ENCODE measurements at regions not wholly inside any gene's neighbourhood (a gene's known extent, or its start where the extent isn't known, plus 50 kb on each side); places are given as distances from the start of the nearest gene placed in this dataset. TPM values are rescaled to one million over a fixed set of nuclear protein-coding genes. Genes with fewer than 3 reads are reported as not detected.

DNA sequence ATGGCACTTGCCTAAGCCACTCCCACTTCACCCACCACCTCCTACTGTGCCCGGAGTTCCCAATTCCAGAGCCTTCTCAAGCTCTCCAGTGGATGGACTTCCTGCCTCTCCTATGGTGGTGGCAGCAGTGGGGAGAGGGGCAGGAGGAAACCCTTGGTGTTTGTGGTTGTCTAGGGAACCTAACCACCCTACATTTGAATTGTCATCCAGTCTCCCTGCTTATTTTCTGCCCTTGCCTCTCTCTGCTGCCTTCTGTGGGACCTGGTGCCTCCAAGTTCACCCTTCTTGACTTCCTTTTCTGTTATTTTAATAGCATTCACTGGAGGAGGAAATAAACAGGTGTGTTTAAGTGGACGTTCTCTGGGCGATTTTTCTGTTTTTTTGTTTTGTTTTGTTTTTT, 50.0 kb upstream of the HPCAL1 start:
- H3K9me3 ChIP-seq (ENCODE audit: control insufficient read depth, low read depth, low read length) = no peaks in the 10 kb centered on the region
- Mint-ChIP-seq H3K9me3 (peaks cover 0 to 11% of the 10 kb centered on the region in 2 experiments; a peak in 4 of 5 replicates), H3K4me3 (no peak overlapping the region; a peak in 1 of 5 replicates), H3K27me3 (ENCODE audit: low read depth) (peaks cover 2% of the 10 kb centered on the region), H3K4me1 (peaks cover 0 to 4% of the 10 kb centered on the region in 2 experiments; a peak in 1 of 4 replicates), H3K36me3 (ENCODE audit: insufficient read depth in 1 of 3, low read depth in 3 of 3) (no peaks in the 10 kb centered on the region; a peak in 1 of 7 replicates), H3K27ac (no peak overlapping the region)
- H4K20me1 ChIP-seq (ENCODE audit: control insufficient read depth, insufficient read depth, insufficient read length) = no peaks in the 10 kb centered on the region
- H2BK15ac ChIP-seq (ENCODE audit: low read depth, low read length) = no peak overlapping the region
- H2AFZ ChIP-seq (ENCODE audit: low read length) = no peak overlapping the region
- H2BK20ac ChIP-seq (ENCODE audit: low read depth, low read length, poor library complexity, severe bottlenecking) = no peak overlapping the region
- no peaks in the 10 kb centered on the region for H3K4me1 ChIP-seq (ENCODE audit: insufficient read depth, low read length)
- H3K4me2 ChIP-seq (ENCODE audit: insufficient read depth, insufficient read length, low read length) = no peak overlapping the region
- no peak overlapping the region for H3K18ac ChIP-seq (ENCODE audit: insufficient read length, low read depth, low read length)
- no peak overlapping the region for H2AK5ac ChIP-seq (ENCODE audit: insufficient read length, low read length)
- H3K56ac ChIP-seq (ENCODE audit: insufficient read length, low read depth, low read length) = no peak overlapping the region
- no peak overlapping the region for H2BK5ac ChIP-seq (ENCODE audit: insufficient read length, low read length)
- WGBS (ENCODE audit: extremely low coverage, insufficient read length, low lambda C conversion rate) = no CpG with 5 or more reads among the region's 3 CpGs
- TF ChIP-seq, protein P1, sequence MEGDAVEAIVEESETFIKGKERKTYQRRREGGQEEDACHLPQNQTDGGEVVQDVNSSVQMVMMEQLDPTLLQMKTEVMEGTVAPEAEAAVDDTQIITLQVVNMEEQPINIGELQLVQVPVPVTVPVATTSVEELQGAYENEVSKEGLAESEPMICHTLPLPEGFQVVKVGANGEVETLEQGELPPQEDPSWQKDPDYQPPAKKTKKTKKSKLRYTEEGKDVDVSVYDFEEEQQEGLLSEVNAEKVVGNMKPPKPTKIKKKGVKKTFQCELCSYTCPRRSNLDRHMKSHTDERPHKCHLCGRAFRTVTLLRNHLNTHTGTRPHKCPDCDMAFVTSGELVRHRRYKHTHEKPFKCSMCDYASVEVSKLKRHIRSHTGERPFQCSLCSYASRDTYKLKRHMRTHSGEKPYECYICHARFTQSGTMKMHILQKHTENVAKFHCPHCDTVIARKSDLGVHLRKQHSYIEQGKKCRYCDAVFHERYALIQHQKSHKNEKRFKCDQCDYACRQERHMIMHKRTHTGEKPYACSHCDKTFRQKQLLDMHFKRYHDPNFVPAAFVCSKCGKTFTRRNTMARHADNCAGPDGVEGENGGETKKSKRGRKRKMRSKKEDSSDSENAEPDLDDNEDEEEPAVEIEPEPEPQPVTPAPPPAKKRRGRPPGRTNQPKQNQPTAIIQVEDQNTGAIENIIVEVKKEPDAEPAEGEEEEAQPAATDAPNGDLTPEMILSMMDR (conservative IDR thresholded peaks at IDR 0.05) = no peak
- no peak overlapping the region for H2BK12ac ChIP-seq (ENCODE audit: insufficient read length, low read depth, low read length)
- no peaks in the 10 kb centered on the region for H3K27me3 ChIP-seq (ENCODE audit: insufficient read depth, low read length)
- no peak overlapping the region for H3K23ac ChIP-seq (ENCODE audit: insufficient read length, low read depth, low read length)
- H4K8ac ChIP-seq (replicated peaks; ENCODE audit: insufficient read length, low read depth, low read length) = no peak overlapping the region
- no peak overlapping the region for H2BK120ac ChIP-seq (ENCODE audit: low read depth, low read length, poor library complexity, severe bottlenecking)
- no peak overlapping the region for H3K4ac ChIP-seq (ENCODE audit: low read depth, low read length)
- no peak overlapping the region for H3K9ac ChIP-seq (ENCODE audit: extremely low read depth, insufficient read length, low read length)
- no peak overlapping the region for H4K91ac ChIP-seq (ENCODE audit: insufficient read length, low read depth, low read length)
- no peak overlapping the region for H3T11ph ChIP-seq (ENCODE audit: low read length)
- H4K5ac ChIP-seq (ENCODE audit: insufficient read length, low read depth, low read length) = no peak overlapping the region
- DNase-seq = no peak
- no peaks in the 10 kb centered on the region for H3K79me1 ChIP-seq (ENCODE audit: insufficient read depth, low read depth, low read length, poor library complexity, severe bottlenecking)
- H3K23me2 ChIP-seq (ENCODE audit: insufficient read length, low read depth, low read length, poor library complexity, severe bottlenecking) = no peaks in the 10 kb centered on the region
- H3K14ac ChIP-seq (ENCODE audit: insufficient read depth, low read length) = no peak overlapping the region
- no peaks in the 10 kb centered on the region for H3K79me2 ChIP-seq (ENCODE audit: insufficient read depth, low read length)
- H3K27ac ChIP-seq (ENCODE audit: insufficient read length, low read depth, low read length) = no peak overlapping the region

Small RNAs in the stretch of these regions (microRNA-seq; reads per million reads assigned to microRNA genes)
- gene MIR4261 (ENCODE audit: borderline microRNAs expressed) = not detected
